ENCODE measurements at regions not wholly inside any gene's neighbourhood (a gene's known extent, or its start where the extent isn't known, plus 50 kb on each side); places are given as distances from the start of the nearest gene placed in this dataset.

DNA sequence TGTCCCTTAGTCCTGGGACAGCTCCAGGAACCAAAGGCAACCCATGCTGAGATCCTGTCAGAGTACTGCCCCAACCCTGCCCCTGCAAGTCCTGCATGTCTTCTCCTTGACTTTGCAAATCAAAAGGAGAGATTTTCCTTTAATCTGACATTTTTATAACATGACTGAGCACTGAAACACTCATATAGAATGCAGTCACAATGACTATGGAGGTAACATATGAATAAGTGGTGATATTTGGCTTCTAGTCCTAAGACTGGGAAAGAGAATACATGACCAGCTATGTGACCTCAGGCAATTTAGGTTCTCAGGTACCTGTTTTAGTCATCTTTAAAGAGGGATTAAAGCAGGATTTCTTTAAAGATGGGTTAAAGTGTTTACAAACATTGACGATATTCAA is 941.6 kb upstream of the CDH8 start:
- no peak for DNase-seq (ENCODE audit: low spot score)

DNA sequence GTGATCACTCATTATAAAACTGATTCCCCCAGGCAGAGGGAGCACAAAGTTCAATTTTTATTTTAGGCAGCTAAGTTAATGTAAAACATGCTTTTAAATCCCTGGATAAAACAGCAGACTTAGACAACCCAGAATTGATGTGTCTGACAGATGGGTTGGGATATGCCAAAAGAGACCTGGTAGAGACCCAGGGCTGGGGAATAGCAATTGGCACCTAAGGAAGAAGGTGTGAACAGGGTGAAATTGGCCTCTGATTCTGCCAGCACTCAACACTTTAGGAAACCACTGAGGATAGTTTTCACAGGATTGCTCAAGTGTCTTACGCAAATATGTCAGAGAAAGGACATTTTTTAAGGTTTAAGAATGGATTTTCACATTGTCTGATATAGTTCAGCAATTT is 938.2 kb upstream of the CDH8 start:
- no peak for DNase-seq (ENCODE audit: low spot score)

DNA sequence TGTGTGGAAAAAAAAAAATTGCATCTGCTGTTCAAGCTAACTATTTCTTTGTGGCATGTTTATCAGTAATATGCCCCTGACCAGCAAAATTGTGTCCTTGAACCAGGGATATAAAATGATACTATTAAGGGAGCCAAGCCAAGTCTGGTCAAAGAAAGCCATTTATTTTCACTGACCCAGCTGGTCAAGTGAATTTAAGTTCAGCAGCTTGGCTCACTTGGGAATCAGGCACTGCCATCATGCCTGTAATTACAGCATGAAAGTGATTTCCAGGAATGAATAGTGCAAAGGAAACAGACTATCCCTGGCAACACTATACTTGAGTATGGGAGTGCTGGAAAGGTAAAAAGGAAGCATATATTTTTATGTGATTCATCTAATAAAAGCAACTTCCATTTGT is 934.6 kb upstream of the CDH8 start:
- DNase-seq (ENCODE audit: low spot score) = no peak

- DNase-seq (ENCODE audit: low spot score) = no peak
Observed at GRCh38 chr16:62969711-62970318, 933.6 kb upstream of the CDH8 start.

DNA sequence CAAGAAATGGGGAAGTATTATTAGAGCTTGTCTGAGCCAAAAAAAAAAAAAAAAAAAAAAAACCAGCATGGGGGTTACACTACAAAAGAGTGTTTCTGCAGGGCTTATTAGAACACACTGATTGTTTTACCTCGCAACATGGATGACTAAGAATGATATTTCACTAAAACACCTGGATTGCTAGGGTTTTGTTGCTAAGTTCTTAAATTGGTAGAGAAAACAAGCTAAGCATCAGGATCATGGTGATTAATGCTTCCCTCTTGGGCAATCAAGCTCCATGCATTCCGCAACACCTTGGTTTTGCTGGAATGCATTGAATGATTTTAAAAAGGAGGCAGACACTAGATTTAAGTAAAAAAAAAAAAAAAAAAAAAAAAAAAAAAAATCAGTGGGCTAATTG is 931.4 kb upstream of the CDH8 start:
- no peak for DNase-seq (ENCODE audit: low spot score)

DNA sequence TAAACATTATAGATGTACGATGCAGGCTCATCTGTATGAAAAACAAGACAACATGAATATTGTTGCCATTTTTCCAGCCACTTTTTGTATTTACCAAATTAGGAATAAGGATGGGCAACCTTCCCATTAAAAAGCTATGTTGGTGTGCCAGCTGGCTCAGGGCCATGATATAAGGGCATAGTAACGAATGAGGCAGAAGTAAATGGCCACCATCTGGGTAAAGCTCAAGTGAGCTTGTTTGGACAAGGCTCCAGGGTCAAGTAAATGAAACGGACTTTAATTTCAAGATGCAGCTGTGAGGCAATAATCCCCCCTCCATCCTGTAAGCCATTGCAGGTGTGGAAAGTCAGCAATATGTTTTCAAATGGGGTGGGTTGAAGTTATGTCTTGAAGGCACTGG is 930.9 kb upstream of the CDH8 start:
- no peak for DNase-seq (ENCODE audit: low spot score)

GRCh38 chr16:62966626-62967025 is 930.4 kb upstream of the CDH8 start:
- no peak for DNase-seq (ENCODE audit: low spot score)

GRCh38 chr16:62965831-62966230 is 929.6 kb upstream of the CDH8 start:
- no peak for DNase-seq (ENCODE audit: low spot score)

DNA sequence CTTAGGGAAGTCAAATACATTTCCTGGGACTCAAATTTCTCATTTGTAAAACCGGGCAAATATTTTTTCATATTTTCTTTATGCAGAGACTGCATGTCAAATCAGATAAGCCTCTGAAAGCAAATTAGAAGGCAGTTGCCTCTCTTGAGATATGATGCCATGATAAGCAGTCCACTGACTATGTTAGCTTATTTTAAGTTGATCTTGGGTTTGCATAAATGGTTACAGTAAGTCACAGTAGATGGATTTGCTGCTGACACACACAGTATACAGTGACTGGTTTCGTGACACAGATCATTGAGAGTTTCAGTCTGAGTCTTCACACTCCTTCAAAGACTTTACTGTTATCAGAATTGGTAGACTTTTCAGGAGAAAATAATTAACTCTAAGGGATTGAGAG is 927.6 kb upstream of the CDH8 start:
- no peak for DNase-seq (ENCODE audit: low spot score)

- no peak for DNase-seq (ENCODE audit: low spot score)
Observed at GRCh38 chr16:62955033-62955349, 918.8 kb upstream of the CDH8 start.

DNA sequence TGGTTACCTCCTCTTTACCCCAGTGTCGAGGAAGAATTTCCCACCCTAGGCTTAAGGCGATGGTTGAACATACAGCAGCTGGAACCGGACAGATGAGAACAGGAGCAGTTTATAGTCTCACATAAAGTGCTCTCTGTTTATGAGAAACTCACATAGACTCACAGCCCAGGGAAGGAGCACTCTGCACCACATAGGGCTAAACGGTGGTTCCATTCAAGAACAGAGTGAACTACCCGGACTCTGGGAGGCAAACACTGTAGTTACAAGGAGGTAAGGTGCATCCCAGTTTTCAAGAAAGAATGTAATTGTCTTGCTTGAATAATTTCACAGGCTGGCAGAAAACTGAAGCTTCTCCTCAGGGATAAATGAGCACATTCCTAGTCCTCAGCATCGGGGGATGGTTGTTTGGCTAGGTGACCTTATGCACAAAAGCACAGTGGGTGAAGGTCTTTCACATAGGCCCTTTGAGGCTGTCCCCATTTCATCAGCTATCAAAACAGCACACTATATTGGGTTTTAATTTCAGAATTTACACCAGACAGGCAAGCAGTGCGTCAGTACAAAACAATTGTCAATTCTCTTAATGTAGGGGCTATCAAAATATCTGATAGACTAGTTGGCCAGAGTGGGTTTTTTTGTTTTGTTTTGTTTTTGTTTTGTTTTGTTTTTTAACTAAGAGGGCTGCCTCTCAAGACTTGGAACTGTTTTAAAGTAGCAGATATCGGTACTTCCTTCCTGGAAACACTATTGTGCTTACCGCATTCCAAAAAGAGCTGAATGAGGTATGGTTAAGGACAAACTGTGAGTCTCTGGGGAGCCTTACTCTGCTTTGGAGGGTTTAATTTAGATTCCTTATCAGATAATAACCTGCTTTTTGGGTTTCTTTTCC is 918.1 kb upstream of the CDH8 start:
- no peak for DNase-seq (ENCODE audit: low spot score)

DNA sequence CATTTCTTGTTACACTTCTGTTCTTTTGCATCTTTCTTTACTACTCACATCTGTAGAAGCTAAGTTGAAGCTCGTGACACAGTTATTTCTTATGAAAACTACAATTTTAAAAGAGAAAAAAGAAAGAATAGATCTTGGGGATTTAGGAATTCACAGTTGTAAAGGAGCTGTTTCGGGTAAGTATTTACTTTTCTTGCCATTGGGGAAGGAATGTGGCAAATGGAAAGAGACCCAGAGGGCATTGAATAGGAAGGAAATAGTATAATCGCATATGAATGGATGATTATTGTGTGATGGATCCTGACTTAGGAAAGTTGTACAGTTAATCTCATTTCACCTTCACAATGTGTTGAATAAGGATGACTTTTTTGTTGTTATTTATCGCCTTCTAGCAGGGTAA is 914.1 kb upstream of the CDH8 start:
- DNase-seq (ENCODE audit: low spot score) = no peak

DNA sequence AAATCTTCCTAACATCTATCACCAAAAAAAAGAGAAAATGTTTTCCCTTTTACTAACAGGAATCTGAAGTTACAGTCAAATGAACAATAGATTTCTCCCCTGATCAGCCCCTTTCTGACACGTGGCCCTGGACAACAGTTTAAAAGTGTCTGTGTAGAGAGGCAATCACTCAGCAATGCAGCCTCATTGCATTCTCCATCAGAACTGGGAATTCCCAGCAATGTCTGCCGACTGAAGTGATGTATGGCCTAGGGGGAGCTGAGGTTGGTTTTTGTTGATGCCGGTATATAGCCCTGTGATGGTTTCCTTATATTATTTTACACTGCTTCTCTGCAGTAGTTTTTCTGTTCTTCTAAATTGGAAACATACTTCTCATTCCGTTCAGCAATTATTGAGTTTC is 904.3 kb upstream of the CDH8 start:
- DNase-seq (ENCODE audit: low spot score) = no peak

GRCh38 chr16:62939687-62940086 is 903.4 kb upstream of the CDH8 start:
- DNase-seq (ENCODE audit: low spot score) = no peak

GRCh38 chr16:62933929-62934328 is 897.7 kb upstream of the CDH8 start:
- DNase-seq (ENCODE audit: low spot score) = no peak

DNA sequence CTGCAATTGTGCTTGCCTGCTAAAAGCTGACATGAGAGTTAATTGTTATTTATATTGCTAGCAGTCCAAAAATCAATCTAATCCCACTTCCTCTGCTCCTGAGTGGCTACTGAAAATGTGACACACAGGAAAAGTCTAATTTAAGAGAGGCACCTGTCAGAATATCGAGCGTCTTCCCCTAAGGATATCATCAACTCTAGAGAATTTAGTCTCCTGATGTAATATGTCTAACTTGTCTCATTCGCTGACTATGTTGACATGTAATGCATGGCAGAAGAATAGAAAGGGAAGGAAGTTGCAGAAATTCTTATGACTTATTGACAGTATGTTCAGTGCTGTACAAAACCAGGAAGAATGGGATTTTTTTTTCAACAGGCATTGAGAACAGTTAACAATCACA is 893.4 kb upstream of the CDH8 start:
- no peak for DNase-seq (ENCODE audit: low spot score)

DNA sequence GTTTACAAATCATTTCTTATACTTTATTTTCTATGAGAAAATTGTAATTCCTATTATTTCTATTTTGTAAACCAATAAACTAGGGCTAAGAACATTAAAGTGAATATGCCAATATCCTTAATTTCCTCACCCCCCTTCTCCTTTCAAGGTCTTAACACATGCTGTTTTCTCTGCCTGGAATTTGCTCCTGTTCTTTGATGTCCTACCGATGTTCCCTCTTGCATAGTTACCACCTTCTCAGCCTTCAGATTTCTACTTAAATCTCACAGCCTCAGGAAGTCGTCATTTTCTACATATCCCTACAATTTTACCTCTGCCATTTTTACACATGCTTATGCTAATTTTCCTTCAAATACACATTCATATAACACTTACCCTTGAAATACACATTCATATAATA is 890.9 kb upstream of the CDH8 start:
- no peak for DNase-seq (ENCODE audit: low spot score)

- no peak for DNase-seq (ENCODE audit: low spot score)
Observed at GRCh38 chr16:62926121-62926801, 890.0 kb upstream of the CDH8 start.

- no peak for DNase-seq (ENCODE audit: low spot score)
Observed at GRCh38 chr16:62921904-62922303, 885.7 kb upstream of the CDH8 start.

DNA sequence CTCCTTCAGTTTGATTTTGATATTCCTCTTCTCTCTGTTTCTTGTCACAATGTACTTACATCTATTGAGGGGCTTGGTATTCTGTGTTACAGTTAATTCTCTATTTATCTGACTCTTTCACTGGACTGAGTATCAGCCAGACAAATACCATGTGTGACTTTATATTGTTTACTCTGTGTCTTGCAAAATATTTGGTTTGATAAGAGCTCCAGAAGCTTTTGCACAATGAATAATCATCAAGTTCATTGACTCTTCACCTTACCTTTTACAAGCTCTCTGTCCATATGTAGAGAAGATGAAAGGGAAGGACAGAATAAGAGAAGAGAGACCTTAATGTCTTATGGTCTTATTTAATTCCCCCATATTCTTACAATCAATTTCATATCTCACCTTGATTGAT is 877.7 kb upstream of the CDH8 start:
- no peak for DNase-seq (ENCODE audit: low spot score)

DNA sequence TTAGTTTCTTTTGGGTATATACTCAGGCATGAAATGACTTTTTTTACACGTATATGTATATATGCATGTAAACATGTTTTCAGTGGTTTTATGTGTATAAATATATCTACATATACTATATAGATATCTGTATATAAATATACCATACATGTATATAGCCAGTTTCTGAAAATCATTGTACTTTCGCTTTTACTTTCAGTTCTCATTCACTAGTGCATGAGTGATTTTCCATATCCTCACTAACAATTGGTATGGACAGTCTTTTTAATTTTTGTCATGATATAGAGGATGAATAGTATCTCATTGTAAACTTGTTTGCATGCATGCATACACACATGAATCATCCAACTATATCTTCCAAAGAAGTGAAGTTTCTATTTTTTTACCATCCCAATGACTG is 877.1 kb upstream of the CDH8 start:
- no peak for DNase-seq (ENCODE audit: low spot score)

GRCh38 chr16:62909597-62909996 is 873.4 kb upstream of the CDH8 start:
- DNase-seq (ENCODE audit: low spot score) = no peak

GRCh38 chr16:62907562-62907961 is 871.3 kb upstream of the CDH8 start:
- DNase-seq (ENCODE audit: low spot score) = no peak

Measured in mucosa of gallbladder (tissue), 1 donor.